CD4-positive, alpha-beta T cell treated with Interleukin-21 for 1 hour (primary cell): ENCODE measurements at regions not wholly inside any gene's neighbourhood (a gene's known extent, or its start where the extent isn't known, plus 50 kb on each side); places are given as distances from the start of the nearest gene placed in this dataset.
"Not testable (repeated sequence)": the region's sequence is repeated elsewhere in the genome, so short reads cannot be mapped to it uniquely, and the experiment has no call there.

Experiments
- DNase-seq: peaks from one replicate; pipeline ENCODE4 v3.0.0-alpha.2; 2020

- DNase-seq = no peak
Measured at GRCh38 chr13:81888855-81889254, 1547.9 kb upstream of the SPRY2 start.

- DNase-seq = no peak
Measured at GRCh38 chr13:81874681-81875661, 1534.0 kb upstream of the SPRY2 start.

DNA sequence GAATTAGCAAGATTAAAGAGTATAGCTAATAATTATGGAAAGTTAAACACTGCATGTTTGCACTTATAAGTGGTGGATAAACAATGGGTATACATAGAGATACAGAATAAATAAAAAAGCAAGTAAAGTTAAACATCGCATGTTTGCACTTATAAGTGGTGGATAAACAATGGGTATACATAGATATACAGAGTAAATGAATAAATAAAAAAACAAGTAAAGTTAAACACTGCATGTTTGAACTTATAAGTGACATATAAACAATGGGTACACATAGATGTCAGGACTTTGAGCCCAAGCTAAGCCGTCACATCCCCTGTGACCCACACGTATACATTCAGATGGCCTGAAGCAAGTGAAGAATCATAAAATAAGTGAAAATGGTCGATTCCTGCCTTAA lies 1533.3 kb upstream of the SPRY2 start:
- DNase-seq = no peak

DNA sequence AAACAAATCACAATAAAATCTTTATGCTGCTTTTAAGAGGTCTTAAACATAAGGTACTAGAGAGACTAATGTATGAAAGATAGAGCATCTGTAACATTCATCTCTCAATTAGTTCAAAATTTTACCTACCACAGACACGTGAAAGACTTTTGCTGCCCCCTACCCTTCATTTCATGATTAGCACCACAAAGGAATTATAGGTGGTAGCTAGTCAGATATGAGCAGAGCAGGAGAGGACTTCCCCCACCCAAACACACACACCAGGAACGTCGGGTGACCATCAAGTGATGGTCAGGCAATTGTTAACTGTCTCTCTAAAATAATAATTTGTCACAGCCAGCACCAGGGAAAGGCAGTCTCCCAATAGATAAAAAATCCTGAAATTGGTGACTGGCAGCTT lies 1531.7 kb upstream of the SPRY2 start:
- DNase-seq = no peak

GRCh38 chr13:81871751-81872325 lies 1530.9 kb upstream of the SPRY2 start:
- DNase-seq = not testable (repeated sequence)

- DNase-seq = no peak
Measured at GRCh38 chr13:81848291-81848690, 1507.4 kb upstream of the SPRY2 start.

- DNase-seq = no peak
Measured at GRCh38 chr13:81846771-81847170, 1505.8 kb upstream of the SPRY2 start.

DNA sequence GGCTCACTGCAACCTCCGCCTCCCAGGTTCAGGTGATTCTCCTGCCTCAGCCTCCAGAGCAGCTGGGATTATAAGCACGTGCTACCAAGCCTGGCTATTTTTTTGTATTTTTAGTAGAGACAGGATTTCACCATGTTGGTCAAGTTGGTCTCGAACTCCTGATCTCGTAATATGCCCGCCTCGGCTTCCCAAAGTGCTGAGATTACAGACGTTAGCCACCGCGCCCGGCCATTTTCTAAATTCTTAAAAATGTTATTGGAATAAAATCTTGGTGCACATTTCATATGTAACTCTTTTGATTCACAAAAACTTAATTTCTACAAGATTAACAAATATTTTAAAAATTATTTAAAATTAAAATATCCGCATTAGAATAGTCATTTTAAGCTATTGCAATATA lies 1480.3 kb upstream of the SPRY2 start:
- no peak for DNase-seq

DNA sequence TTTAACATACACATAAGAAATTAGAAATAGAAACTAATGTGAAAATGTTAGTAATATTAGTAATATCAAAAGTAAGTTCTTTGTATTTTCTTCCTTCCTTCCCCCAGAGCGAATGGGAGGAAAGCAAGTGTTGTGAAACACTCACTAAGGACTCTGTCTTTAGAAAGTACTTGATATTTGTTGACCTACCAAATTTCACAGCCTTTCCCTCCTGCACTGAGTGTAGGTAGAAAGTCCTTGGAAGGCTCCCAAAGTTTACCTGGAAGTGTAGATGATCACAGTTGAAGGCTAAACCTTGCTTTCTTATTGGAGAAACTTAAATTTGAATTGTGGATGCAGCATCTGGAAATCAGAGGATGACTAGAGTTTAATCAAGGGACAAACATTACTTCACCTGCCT lies 1459.5 kb upstream of the SPRY2 start:
- no peak for DNase-seq

DNA sequence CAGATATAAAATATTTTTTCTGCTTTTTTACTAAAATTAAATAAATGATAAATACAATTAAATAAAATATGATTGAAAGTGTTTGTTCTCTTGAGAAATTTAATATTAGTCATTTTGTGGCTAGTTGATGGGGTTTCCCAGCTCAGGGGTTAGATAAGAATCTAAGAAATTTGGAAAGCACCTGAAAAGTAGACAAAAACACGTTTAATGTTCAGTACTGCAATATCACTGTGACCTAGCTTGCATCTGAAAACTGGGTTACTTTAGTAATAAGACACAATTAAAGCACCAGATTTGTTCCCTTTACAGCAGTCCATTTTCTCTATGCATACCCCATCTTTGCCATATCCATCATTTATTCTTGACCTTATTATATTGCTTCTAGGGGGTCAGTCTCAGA lies 1454.8 kb upstream of the SPRY2 start:
- no peak for DNase-seq

GRCh38 chr13:81791641-81792040 lies 1450.7 kb upstream of the SPRY2 start:
- no peak for DNase-seq

GRCh38 chr13:81781471-81781870 lies 1440.5 kb upstream of the SPRY2 start:
- no peak for DNase-seq

- DNase-seq = no peak
Measured at GRCh38 chr13:81779876-81780275, 1439.0 kb upstream of the SPRY2 start.

- no peak for DNase-seq
Measured at GRCh38 chr13:81778350-81778749, 1437.4 kb upstream of the SPRY2 start.

- no peak for DNase-seq
Measured at GRCh38 chr13:81773263-81773662, 1432.3 kb upstream of the SPRY2 start.

DNA sequence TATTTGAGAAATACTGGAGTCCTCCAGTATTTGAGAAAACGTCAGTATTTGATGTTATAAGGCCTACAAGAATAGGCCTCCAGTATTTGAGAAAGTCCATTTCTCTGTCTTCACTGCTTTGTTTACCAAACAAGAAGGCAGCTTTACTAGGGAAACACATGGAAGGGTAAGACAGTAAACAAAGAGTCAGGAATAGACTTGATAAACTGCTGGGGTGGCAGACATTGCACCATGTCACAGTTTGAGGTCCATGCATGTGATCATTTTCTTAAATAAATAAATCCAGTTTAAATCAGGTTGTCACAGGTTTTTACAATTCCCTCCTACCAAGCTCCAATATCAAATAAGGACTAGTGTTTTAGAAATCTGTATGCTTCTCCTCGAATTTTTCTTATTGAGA lies 1431.0 kb upstream of the SPRY2 start:
- DNase-seq = no peak

GRCh38 chr13:81770868-81771505 lies 1430.1 kb upstream of the SPRY2 start:
- no peak for DNase-seq

DNA sequence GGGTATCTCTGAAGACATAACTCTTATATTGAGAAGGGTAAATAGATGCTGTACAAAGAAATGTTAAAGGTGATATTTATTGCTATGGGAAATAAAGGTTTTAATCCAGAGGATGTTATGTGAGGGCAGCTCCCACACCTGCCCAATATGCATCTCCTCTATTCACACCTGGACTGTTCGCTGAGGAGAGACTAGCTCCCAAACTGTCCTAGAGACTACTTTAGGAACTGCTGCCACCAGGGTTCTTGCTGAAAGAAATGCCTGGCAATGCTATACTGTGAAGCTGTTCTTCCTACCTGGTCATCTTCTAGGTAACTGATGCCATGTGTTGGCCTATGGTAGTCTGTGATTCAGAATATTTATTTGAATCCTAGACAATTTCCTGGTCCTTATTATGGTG lies 1421.5 kb upstream of the SPRY2 start:
- DNase-seq = no peak

DNA sequence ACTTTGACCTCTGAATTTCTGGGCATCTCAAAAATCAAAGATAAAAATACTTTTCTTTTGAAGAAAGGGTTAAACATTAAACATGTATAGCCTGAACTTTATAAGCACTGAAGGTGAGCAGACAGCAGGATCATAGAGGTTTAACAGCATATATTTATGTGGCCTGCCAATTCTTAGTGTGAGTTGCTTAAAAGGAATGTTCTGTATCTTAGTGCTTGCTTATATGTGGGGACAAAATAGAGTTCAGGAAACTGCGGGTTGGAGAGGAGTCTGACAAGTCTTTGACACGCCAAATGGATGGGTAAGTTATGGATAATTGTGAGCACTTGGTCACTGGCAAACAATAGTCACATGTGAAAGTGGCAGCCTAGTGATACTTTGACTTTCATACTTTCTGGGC lies 1419.4 kb upstream of the SPRY2 start:
- no peak for DNase-seq

DNA sequence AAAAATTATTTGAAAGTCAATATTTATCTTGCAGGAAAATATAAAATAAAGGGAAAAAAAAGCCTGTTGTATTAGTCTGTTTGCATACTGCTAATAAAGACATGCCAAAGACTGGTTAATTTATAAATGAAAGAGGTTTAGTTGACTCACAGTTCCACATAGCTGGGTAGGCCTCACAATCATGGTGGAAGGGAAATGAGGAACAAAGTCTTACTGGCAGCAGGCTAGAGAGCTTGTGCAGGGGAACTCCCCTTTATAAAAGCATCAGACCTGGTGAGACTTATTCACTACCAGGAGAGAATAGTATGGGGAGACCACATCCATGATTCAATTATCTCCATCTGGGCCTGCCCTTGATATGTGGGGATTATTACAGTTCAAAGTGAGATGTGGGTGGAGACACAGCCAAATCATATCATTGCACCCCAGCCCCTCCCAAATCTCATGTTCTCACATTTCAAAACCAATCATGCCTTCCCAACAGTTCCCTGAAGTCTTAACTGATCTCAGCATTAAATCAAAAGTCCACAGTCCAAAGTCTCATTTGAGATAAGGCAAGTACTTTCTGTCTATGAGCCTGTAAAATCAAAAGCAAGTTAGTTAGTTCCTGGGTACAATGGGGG lies 1416.5 kb upstream of the SPRY2 start:
- DNase-seq = no peak

- DNase-seq = no peak
Measured at GRCh38 chr13:81745391-81745790, 1404.5 kb upstream of the SPRY2 start.

DNA sequence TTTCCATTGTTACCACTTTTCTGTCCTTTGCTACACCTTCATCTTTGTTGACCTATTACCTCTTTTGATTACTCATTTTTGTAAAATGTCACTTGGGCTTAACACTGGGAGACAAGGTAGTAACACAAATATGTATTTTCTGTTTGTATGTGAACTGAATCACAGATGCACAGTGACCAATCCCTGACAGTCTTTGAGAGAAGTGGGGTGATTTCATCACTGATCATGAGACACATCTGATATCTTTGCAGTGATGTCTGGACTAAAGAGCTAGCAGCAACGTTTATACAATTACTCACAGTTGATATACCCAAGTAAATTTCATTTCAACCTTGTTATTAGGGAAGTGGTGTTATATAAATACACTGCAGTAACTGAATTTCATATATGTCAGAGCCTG lies 1397.4 kb upstream of the SPRY2 start:
- DNase-seq = no peak

GRCh38 chr13:81726037-81726726 lies 1385.3 kb upstream of the SPRY2 start:
- DNase-seq = no peak
